HEK293 (cell line): ENCODE measurements at regions not wholly inside any gene's neighbourhood (a gene's known extent, or its start where the extent isn't known, plus 50 kb on each side); places are given as distances from the start of the nearest gene placed in this dataset.

ENCODE experiments used
- CTCF ChIA-PET: fragments of 350-600 bp; formaldehyde crosslinking; extraction: SDS; loops from one replicate; lab custom pipeline; 2021; ENCODE audit warnings: antibody characterized with exemption; lab: Yijun Ruan, JAX
- POLR2A ChIA-PET: fragments of 300-600 bp; formaldehyde crosslinking; extraction: SDS; loops from one replicate; lab custom pipeline; 2020; ENCODE audit warnings: antibody characterized with exemption, inconsistent platforms; lab: Yijun Ruan, JAX
- H3K27ac ChIP-seq: fragments of 200-500 bp; sonication (Bioruptor generic); 2 replicates; pipeline ENCODE4 v1.5.1; 2014; ENCODE audit warnings: low read depth, low read length, control low read depth, inconsistent platforms; ENCODE audit errors: extremely low read depth
- H3K36me3 ChIP-seq, 2 experiments: fragments of 200-500 bp in 1 of 2; sonication (Bioruptor generic) in 1 of 2; 1 replicate in 1 of 2; 2 replicates in 1 of 2; pipeline ENCODE4 v1.5.1; 2014 to 2017; ENCODE audit warnings: inconsistent platforms in 2 of 2, low read length in 2 of 2; ENCODE audit not compliant: control insufficient read depth in 2 of 2, insufficient read depth in 1 of 2
- H3K4me1 ChIP-seq: fragments of 200-500 bp; sonication (Bioruptor generic); 2 replicates; pipeline ENCODE4 v1.5.1; 2014; ENCODE audit warnings: mild to moderate bottlenecking, low read length, inconsistent platforms; ENCODE audit not compliant: control insufficient read depth, insufficient read depth
- H3K4me3 ChIP-seq: 2 replicates; pipeline ENCODE4 v1.5.1; 2011; ENCODE audit warnings: low read depth, mild to moderate bottlenecking, control low read depth, low read length, moderate library complexity
- H3K9me3 ChIP-seq: fragments of 200-500 bp; sonication (Bioruptor generic); 2 replicates; pipeline ENCODE4 v1.5.1; 2014; ENCODE audit warnings: low read depth, low read length, inconsistent platforms; ENCODE audit not compliant: control insufficient read depth, insufficient read depth
- HOXC10 ChIP-seq: sonication (generic); formaldehyde crosslinking; IDR thresholded peaks from 2 replicates; pipeline ENCODE4 v1.8.1; 2023; ENCODE audit warnings: mild to moderate bottlenecking, missing genetic modification reagents
- KLF10 ChIP-seq: fragments of 450-650 bp; IDR thresholded peaks from 2 replicates; pipeline ENCODE4 v1.5.1; 2018; ENCODE audit warnings: missing biosample characterization, mild to moderate bottlenecking, missing genetic modification characterization
- ZBTB17 ChIP-seq: fragments of 450-650 bp; formaldehyde crosslinking; IDR thresholded peaks from 2 replicates; pipeline ENCODE4 v1.5.1; 2016; ENCODE audit warnings: missing biosample characterization, missing genetic modification characterization
- ZBTB21 ChIP-seq: fragments of 450-650 bp; formaldehyde crosslinking; IDR thresholded peaks from 2 replicates; pipeline ENCODE4 v1.5.1; 2017; ENCODE audit warnings: missing biosample characterization, missing genetic modification characterization
- ZNF146 ChIP-seq: fragments of 450-650 bp; formaldehyde crosslinking; IDR thresholded peaks from 2 replicates; pipeline ENCODE4 v1.5.1; 2016; ENCODE audit warnings: missing biosample characterization, missing genetic modification characterization
- ZNF148 ChIP-seq: fragments of 450-650 bp; formaldehyde crosslinking; IDR thresholded peaks from 2 replicates; pipeline ENCODE4 v1.5.0; 2017; ENCODE audit warnings: missing biosample characterization, missing genetic modification characterization, borderline replicate concordance
- ZNF184 ChIP-seq: fragments of 450-650 bp; IDR thresholded peaks from 2 replicates; pipeline ENCODE4 v1.5.1; 2018; ENCODE audit warnings: missing biosample characterization, mild to moderate bottlenecking, missing genetic modification characterization
- ZNF510 ChIP-seq: fragments of 450-650 bp; formaldehyde crosslinking; IDR thresholded peaks from 2 replicates; pipeline ENCODE4 v1.5.1; 2018; ENCODE audit warnings: mild to moderate bottlenecking, missing genetic modification characterization, missing biosample characterization; ENCODE audit not compliant: insufficient replicate concordance
- ZNF560 ChIP-seq: fragments of 450-650 bp; formaldehyde crosslinking; IDR thresholded peaks from 2 replicates; pipeline ENCODE4 v1.5.1; 2017; ENCODE audit warnings: missing biosample characterization, missing genetic modification characterization, borderline replicate concordance
- ZNF571 ChIP-seq: fragments of 450-650 bp; formaldehyde crosslinking; IDR thresholded peaks from 2 replicates; pipeline ENCODE4 v1.5.0; 2017; ENCODE audit warnings: missing biosample characterization, missing genetic modification characterization
- ZNF585B ChIP-seq: fragments of 450-650 bp; formaldehyde crosslinking; IDR thresholded peaks from 2 replicates; pipeline ENCODE4 v1.5.1; 2016; ENCODE audit warnings: missing biosample characterization, missing genetic modification characterization
- ZNF621 ChIP-seq: fragments of 450-650 bp; formaldehyde crosslinking; IDR thresholded peaks from 2 replicates; pipeline ENCODE4 v1.5.1; 2017; ENCODE audit warnings: missing biosample characterization, missing genetic modification characterization
- ZNF654 ChIP-seq: fragments of 450-650 bp; formaldehyde crosslinking; IDR thresholded peaks from 2 replicates; pipeline ENCODE4 v1.5.1; 2016; ENCODE audit warnings: low read depth, missing biosample characterization, missing genetic modification characterization
- ZNF660 ChIP-seq: fragments of 450-650 bp; IDR thresholded peaks from 2 replicates; pipeline ENCODE4 v1.5.1; 2018; ENCODE audit warnings: missing biosample characterization, mild to moderate bottlenecking, missing genetic modification characterization
- ZNF670 ChIP-seq: fragments of 450-650 bp; formaldehyde crosslinking; IDR thresholded peaks from 2 replicates; pipeline ENCODE4 v1.5.1; 2016; ENCODE audit warnings: missing biosample characterization, missing genetic modification characterization, low read depth
- ZNF701 ChIP-seq: fragments of 450-650 bp; formaldehyde crosslinking; IDR thresholded peaks from 2 replicates; pipeline ENCODE4 v1.5.1; 2016; ENCODE audit warnings: missing biosample characterization, missing genetic modification characterization
- ZNF837 ChIP-seq: fragments of 450-650 bp; formaldehyde crosslinking; IDR thresholded peaks from 2 replicates; pipeline ENCODE4 v1.5.1; 2016; ENCODE audit warnings: missing biosample characterization, missing genetic modification characterization
- TF ChIP-seq, protein P1 (sequence below): fragments of 450-650 bp; formaldehyde crosslinking; IDR thresholded peaks from 2 replicates; pipeline ENCODE4 v1.5.1; 2017; ENCODE audit warnings: missing biosample characterization, missing genetic modification characterization
- TF ChIP-seq, protein P2 (sequence below): fragments of 450-650 bp; formaldehyde crosslinking; IDR thresholded peaks from 2 replicates; pipeline ENCODE4 v1.5.1; 2016; ENCODE audit warnings: missing biosample characterization, missing genetic modification characterization, borderline replicate concordance
- TF ChIP-seq, protein P3 (sequence below): fragments of 450-650 bp; formaldehyde crosslinking; IDR thresholded peaks from 2 replicates; pipeline ENCODE4 v1.5.1; 2016; ENCODE audit warnings: missing biosample characterization, missing genetic modification characterization, borderline replicate concordance
- TF ChIP-seq, protein P4 (sequence below): fragments of 450-650 bp; IDR thresholded peaks from 2 replicates; pipeline ENCODE4 v1.5.1; 2018; ENCODE audit warnings: missing biosample characterization, missing genetic modification characterization

DNA sequence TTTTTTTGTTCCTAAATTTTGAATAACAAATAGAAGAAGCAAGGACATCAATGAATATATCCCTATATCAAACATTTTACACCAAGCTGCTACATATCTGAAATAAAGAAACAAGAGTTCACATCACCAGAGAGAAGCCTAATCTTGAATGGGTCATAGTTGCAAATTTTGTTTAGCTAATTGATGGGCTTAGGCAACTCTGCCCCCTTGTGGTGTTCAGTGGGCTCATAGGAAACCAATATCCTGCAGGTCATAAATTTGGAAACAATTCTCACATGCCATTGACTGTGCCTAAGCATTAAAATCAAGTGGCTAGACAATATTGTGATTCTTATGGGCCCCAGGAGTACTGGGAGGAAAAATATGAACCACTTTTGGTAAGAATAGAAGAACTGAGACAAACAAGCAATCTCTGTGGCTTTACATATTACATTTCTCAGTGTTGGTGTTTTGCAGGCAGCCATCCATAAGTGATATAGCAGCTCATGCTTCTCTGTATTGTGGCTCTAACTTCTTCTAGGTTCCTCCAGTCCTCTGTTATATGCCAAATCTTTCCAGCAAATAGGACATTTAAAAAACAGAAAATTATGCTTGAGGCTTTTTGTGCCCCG, 1262.8 kb upstream of the PRMT6 start:
- no peaks in the 10 kb centered on the region for H3K9me3 ChIP-seq
- peak; percentile 54; the same call in 1 of the 2 replicates for TF ChIP-seq ZNF660
- no peak for TF ChIP-seq ZNF585B
- TF ChIP-seq ZBTB17 (tag by site-specific recombination) = no peak
- TF ChIP-seq, protein P1, sequence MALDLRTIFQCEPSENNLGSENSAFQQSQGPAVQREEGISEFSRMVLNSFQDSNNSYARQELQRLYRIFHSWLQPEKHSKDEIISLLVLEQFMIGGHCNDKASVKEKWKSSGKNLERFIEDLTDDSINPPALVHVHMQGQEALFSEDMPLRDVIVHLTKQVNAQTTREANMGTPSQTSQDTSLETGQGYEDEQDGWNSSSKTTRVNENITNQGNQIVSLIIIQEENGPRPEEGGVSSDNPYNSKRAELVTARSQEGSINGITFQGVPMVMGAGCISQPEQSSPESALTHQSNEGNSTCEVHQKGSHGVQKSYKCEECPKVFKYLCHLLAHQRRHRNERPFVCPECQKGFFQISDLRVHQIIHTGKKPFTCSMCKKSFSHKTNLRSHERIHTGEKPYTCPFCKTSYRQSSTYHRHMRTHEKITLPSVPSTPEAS = no peak
- TF ChIP-seq ZNF837 (tag by site-specific recombination) = no peak
- TF ChIP-seq ZNF654 (tag by site-specific recombination) = peak; percentile 55
- no peak for TF ChIP-seq ZBTB21 (tag by site-specific recombination)
- no peak overlapping the region for H3K27ac ChIP-seq
- H3K4me3 ChIP-seq = no peak overlapping the region
- POLR2A ChIA-PET = no interaction called here
- H3K4me1 ChIP-seq = no peaks in the 10 kb centered on the region
- no peaks in the 10 kb centered on the region for H3K36me3 ChIP-seq
- CTCF ChIA-PET = interaction anchor here (0.6 to 2.6 kb wide), 11 partner anchors 10 to 1153 kb away, joined by 3 to 18 read pairs (median 4); no protein-coding TSS in a partner anchor

DNA sequence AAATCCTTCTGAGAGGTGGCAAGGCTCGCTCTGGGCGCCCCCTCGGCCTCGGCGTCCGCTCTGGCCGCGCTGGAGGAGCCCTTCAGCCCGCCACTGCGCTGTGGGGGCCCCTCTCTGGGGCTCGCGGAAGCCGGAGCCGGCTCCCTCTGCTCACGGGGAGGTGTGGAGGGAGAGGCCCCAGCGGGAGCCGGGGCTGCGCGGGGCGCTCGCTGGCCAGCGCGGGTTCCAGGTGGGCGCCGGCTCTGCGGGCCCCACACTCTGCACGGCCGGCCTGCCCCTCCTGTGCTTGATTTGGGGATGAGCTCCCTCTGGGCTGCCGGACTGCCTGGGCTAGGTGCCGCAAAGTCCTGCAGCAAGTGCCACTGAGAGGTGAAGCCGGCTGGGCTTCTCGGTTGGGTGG, 1260.7 kb upstream of the PRMT6 start:
- Histone ChIP-seq H3K4me1 (no peaks in the 10 kb centered on the region), H3K36me3 (no peaks in the 10 kb centered on the region), H3K4me3 (no peak overlapping the region), H3K9me3 (no peaks in the 10 kb centered on the region), H3K27ac (no peak overlapping the region)
- no peak for TF ChIP-seq ZNF670 (tag by site-specific recombination)
- TF ChIP-seq ZNF148 (tag by site-specific recombination) = no peak
- no peak for TF ChIP-seq ZNF571 (tag by site-specific recombination)
- TF ChIP-seq ZNF560 (tag by site-specific recombination) = no peak
- no peak for TF ChIP-seq ZNF184 (tag by site-specific recombination)
- TF ChIP-seq, protein P2, sequence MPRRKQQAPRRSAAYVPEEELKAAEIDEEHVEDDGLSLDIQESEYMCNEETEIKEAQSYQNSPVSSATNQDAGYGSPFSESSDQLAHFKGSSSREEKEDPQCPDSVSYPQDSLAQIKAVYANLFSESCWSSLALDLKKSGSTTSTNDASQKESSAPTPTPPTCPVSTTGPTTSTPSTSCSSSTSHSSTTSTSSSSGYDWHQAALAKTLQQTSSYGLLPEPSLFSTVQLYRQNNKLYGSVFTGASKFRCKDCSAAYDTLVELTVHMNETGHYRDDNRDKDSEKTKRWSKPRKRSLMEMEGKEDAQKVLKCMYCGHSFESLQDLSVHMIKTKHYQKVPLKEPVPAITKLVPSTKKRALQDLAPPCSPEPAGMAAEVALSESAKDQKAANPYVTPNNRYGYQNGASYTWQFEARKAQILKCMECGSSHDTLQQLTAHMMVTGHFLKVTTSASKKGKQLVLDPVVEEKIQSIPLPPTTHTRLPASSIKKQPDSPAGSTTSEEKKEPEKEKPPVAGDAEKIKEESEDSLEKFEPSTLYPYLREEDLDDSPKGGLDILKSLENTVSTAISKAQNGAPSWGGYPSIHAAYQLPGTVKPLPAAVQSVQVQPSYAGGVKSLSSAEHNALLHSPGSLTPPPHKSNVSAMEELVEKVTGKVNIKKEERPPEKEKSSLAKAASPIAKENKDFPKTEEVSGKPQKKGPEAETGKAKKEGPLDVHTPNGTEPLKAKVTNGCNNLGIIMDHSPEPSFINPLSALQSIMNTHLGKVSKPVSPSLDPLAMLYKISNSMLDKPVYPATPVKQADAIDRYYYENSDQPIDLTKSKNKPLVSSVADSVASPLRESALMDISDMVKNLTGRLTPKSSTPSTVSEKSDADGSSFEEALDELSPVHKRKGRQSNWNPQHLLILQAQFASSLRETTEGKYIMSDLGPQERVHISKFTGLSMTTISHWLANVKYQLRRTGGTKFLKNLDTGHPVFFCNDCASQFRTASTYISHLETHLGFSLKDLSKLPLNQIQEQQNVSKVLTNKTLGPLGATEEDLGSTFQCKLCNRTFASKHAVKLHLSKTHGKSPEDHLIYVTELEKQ (tag by site-specific recombination) = no peak
- TF ChIP-seq ZNF510 (tag by site-specific recombination) = no peak
- TF ChIP-seq, protein P3, sequence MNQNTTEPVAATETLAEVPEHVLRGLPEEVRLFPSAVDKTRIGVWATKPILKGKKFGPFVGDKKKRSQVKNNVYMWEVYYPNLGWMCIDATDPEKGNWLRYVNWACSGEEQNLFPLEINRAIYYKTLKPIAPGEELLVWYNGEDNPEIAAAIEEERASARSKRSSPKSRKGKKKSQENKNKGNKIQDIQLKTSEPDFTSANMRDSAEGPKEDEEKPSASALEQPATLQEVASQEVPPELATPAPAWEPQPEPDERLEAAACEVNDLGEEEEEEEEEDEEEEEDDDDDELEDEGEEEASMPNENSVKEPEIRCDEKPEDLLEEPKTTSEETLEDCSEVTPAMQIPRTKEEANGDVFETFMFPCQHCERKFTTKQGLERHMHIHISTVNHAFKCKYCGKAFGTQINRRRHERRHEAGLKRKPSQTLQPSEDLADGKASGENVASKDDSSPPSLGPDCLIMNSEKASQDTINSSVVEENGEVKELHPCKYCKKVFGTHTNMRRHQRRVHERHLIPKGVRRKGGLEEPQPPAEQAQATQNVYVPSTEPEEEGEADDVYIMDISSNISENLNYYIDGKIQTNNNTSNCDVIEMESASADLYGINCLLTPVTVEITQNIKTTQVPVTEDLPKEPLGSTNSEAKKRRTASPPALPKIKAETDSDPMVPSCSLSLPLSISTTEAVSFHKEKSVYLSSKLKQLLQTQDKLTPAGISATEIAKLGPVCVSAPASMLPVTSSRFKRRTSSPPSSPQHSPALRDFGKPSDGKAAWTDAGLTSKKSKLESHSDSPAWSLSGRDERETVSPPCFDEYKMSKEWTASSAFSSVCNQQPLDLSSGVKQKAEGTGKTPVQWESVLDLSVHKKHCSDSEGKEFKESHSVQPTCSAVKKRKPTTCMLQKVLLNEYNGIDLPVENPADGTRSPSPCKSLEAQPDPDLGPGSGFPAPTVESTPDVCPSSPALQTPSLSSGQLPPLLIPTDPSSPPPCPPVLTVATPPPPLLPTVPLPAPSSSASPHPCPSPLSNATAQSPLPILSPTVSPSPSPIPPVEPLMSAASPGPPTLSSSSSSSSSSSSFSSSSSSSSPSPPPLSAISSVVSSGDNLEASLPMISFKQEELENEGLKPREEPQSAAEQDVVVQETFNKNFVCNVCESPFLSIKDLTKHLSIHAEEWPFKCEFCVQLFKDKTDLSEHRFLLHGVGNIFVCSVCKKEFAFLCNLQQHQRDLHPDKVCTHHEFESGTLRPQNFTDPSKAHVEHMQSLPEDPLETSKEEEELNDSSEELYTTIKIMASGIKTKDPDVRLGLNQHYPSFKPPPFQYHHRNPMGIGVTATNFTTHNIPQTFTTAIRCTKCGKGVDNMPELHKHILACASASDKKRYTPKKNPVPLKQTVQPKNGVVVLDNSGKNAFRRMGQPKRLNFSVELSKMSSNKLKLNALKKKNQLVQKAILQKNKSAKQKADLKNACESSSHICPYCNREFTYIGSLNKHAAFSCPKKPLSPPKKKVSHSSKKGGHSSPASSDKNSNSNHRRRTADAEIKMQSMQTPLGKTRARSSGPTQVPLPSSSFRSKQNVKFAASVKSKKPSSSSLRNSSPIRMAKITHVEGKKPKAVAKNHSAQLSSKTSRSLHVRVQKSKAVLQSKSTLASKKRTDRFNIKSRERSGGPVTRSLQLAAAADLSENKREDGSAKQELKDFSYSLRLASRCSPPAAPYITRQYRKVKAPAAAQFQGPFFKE (tag by site-specific recombination) = no peak
- TF ChIP-seq HOXC10 (CRISPR knock-in tag) = no peak
- TF ChIP-seq KLF10 = no peak
- TF ChIP-seq, protein P4, sequence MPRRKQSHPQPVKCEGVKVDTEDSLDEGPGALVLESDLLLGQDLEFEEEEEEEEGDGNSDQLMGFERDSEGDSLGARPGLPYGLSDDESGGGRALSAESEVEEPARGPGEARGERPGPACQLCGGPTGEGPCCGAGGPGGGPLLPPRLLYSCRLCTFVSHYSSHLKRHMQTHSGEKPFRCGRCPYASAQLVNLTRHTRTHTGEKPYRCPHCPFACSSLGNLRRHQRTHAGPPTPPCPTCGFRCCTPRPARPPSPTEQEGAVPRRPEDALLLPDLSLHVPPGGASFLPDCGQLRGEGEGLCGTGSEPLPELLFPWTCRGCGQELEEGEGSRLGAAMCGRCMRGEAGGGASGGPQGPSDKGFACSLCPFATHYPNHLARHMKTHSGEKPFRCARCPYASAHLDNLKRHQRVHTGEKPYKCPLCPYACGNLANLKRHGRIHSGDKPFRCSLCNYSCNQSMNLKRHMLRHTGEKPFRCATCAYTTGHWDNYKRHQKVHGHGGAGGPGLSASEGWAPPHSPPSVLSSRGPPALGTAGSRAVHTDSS (tag by site-specific recombination) = no peak
- no peak for TF ChIP-seq ZNF146 (tag by site-specific recombination)
- TF ChIP-seq ZNF621 = no peak
- no peak for TF ChIP-seq ZNF701 (tag by site-specific recombination)
- POLR2A ChIA-PET = no interaction called here
- CTCF ChIA-PET = no interaction called here
